NCI-H82 (cell line): ENCODE measurements at regions not wholly inside any gene's neighbourhood (a gene's known extent, or its start where the extent isn't known, plus 50 kb on each side); places are given as distances from the start of the nearest gene placed in this dataset.

ENCODE experiments used
- DNase-seq: peaks from one replicate; lab custom pipeline; 2025; lab: John Stamatoyannopoulos, UW

DNA sequence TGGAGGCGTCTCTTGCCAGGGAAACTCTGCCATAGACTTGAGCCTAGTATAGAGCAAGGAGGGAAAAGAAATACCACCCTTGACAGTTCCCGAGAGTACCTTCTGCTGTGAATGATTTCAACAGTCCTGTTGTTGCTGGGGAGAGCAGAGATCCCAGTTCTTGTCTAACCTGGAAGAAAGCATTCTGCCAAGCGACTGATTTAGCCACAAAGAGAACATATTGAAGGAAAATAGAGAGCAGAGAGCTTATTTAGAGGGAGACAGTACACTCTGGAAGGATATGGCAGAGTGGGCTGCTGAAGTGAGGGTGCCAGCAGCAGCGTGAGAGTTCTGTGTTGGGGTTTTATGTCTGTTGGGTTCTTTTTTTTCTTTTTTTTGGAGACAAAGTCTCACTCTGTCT is 966.9 kb upstream of the TMEM132C start:
- DNase-seq: no peak

DNA sequence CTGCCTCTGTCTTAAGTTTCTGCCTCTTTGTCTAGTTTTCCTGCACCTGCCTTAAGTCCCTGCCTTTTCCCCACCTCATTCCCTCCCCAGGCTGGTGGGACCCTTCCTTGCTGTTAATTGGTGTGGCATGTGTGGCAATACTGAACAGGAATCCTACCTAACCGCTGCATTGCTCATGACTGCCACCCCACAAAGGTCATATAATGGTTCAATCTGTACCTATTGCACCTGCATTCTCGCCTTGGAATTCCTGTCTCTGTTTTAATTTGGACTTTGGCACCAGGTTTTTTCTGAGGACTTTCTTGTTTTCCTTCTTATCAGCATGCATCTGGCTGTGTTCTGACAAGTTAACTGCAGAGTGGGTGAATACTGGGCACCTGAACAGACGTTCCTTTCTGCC is 966.2 kb upstream of the TMEM132C start:
- DNase-seq: no peak

GRCh38 chr12:127301876-127302275 is 965.1 kb upstream of the TMEM132C start:
- no peak for DNase-seq

DNA sequence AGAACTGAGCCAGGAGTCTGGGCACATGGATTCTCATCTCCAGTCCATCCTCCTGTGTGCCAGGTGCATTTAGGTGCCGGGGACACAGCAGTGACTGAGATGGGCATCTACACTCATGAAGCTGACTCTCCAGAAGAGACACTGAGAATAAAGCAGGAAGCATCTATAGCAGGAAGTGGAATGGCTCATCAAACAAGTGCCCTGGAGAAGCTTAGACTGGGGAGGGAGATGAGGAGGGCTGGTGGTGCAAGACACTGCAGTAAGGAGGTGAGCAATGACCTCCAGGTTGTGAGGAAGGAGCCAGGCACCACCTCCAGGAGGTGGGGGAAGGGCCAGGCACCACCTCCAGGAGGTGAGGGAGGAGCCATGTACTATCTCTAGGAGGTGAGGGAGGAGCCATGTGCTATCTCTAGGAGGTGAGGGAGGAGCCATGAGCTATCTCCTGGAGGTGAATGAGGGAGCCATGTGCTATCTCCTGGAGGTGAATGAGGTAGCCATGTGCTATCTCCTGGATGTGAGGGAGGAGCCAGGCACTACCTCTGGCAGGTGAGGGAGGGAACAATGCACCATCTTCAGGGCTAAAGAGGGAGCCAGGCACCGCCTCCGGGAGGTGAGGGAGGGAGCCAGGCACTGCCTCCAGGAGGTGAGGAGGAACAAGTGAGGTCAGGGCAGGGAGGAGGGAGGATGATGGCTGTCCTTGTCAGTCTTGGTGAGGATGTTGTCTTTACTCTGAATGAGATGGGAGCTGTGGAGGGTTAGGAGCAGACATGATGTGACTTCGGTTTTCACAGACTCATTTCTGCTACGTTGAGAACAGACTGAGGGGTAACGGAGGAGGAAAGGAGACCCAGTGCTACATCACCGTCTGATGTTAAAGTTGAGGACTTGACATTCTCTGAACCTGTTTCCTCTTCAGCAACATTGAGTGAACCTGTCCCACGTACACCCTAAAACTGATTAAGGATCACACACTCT is 961.9 kb upstream of the TMEM132C start:
- DNase-seq: no peak

DNA sequence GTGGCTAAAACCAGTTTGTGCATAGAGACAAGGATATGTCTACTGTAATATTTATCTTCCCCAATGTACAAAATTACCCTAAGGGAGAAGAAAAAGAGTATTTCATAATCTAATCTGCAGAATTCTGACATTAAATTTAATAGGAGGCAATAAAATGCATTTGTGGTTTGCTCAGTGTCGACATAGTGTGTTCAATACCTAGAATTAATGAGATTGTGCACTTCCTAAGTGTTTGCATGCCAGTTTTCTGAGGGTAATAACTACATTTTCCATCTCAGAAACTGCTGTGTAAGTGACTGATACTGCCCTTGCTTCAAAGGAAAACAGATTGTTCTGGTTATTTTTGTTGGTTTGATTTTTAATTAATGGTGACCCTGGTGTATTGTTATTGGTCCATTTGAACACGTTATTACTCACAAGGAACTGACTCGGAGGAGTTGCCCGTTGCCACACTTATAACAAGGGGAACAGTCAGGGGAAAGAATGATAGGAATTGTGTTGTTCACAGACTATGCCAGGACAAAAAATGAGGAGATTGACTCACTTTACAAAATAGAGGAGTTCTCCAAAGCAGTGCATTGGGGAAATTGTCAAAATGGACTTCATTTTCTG is 960.3 kb upstream of the TMEM132C start:
- DNase-seq: no peak

DNA sequence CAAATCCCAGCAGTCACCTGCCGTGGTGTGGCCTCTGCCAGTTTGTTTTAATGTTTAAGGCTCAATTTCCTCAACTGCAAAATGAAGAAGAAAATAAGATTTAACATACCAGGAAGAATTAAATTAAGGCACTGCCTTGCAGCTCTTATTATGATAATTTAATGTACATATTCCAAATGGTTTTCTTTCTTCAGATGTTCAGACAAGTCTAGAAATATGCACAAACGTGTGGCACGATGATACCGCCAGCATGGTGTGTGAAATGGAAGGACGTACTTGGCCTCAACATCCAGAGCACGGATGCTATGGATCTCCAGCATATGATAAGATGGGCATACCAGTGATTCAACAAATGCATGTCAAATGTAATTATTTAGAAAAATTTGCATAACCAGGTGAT is 959.4 kb upstream of the TMEM132C start:
- DNase-seq: no peak

- DNase-seq: no peak
Measured at GRCh38 chr12:127308148-127308547, 958.8 kb upstream of the TMEM132C start.

DNA sequence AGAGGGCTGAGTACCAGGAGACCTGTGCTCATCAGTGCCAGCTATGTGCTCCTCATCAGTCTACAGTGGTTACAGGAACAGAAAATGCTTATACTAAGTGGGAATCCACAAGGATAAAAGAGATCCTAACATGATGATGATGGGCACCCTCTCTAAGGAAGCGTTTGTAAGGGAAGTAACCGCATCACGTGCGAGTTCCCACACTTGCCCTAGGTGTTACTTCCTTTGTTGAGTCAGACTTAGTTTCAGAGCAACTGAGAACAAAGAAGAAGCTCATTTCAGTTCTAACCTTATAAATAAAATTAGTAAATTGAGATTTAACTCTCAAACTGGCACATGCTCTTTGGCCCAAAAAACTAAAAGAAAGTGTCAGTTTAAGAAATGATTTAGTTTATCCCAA is 956.4 kb upstream of the TMEM132C start:
- no peak for DNase-seq

- DNase-seq: no peak
Measured at GRCh38 chr12:127311720-127312364, 955.1 kb upstream of the TMEM132C start.

DNA sequence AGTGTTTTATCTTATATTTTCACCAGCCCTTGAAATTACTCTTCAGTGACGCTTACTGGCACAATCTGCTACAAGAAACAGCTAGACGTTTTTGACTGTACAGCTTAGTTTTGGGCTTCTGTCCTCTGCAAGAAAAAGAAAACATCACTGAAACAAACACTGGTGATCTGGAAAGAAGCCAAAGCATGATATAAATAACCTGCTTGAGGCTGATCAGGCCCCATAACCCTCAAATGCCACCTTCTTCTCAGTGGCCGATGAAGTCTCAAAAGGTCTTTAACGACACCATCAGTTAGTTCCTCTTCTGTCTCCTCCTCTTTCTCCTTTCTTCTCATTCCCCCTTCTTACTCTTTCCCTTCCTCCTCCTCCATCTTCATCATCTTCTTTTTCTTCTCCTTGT is 942.3 kb upstream of the TMEM132C start:
- DNase-seq: no peak

GRCh38 chr12:127327986-127328385 is 939.0 kb upstream of the TMEM132C start:
- no peak for DNase-seq

DNA sequence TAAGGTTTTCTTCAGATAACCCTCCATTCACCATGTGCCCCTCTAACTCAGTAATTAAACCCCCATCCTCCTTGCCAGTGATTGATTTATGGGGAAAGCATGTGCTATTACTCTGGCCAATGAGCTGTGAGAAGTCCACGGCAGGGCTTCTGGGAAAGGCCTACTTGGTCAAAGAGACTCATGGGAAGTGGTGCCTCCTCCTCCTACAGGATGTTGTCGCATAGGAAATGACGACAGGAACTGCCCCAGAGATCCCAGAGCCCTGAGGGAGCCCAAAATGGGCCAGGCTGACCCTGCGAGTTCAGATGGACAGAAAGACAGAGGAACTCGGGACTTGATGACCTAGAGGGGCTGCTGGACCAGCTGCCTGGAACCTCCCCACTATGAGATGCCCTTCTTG is 938.1 kb upstream of the TMEM132C start:
- DNase-seq: no peak

DNA sequence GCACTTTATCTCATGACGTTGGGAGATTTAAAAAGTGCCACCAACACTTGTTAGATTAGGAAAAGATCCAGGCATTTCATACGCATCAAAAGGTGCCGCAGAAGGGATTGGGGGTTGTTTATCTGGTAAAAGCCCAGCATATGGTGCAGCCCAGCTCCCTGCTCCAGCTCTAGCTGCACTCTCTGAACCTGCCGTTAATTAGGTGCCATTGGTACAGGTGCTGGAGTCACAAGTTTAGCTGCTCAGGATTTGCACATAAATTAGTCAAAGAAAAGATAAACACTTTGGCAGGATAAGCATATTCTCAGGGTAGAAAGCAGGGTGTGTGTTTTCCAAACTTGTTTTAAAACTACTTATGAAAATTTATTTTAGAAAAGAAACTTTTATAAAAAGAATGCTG is 932.6 kb upstream of the TMEM132C start:
- peak; percentile 55 for DNase-seq

DNA sequence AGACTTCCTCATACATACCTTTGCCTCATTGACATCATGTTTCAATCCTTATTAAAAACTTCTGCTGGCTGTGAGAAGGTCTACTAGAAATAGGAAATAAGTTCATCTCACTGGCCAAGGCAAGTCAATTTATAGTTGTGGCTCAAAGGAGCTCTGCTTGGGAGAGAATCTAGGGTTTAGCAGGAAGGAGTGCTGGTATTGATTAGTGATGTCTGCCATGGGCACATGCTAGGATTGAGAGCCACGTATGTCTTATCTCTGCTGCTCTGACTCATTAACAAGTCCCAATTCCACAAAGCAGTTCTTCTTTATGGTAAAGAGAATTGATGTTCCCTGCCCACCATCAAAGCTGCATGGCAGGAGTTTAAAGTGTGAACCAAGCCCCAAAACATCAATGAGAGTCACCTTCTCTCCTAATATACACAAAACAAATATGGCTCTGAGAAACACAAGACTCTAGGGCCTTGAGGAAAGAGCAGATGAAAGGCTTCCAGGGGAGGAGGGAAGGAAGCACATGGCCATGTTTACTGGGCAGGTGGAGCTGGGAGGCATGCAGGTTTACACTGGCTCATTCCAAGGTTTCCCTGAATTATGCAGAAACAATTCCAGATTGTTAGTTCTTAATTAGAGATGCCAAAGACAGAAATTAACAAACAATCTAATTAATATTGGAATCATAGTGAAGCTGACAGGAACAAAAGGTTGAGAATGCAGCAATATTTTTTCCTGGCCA is 931.9 kb upstream of the TMEM132C start:
- no peak for DNase-seq

GRCh38 chr12:127336416-127336815 is 930.6 kb upstream of the TMEM132C start:
- no peak for DNase-seq

DNA sequence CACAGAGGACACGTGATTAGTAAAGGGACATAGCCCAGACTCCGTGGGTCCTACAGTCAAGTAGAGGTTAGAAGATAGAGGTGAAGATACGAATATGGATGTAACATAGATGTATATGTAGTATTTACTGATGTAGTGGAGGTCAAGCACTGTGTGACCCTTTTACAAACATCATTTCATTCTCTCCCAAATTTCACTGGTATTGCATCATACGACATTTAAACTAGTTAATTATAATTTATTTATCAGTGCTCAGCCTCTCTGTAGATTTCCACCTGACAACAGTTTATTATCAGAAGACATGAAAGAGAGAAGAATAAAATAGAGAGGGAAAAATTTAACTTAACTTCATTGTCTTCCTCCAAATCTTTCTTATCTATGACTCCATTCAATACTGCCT is 927.9 kb upstream of the TMEM132C start:
- no peak for DNase-seq

DNA sequence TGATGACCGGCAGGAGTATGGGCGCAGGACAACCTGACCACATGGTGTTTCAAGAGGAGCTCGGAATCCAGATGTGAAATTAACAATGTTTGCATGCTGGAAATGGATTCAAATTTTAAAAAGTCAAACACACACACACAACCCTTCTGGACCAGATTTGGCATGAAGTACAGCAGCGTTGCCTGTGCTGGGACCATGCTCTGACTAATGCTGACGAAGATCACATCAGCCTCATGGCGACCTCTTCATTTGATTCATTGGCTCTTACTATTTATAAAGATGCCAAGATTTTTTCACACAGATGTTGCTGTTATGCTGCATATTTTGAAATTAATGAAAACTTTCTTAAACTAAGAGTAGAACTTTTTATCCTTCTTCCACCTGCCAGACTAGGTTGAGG is 926.6 kb upstream of the TMEM132C start:
- DNase-seq: no peak

DNA sequence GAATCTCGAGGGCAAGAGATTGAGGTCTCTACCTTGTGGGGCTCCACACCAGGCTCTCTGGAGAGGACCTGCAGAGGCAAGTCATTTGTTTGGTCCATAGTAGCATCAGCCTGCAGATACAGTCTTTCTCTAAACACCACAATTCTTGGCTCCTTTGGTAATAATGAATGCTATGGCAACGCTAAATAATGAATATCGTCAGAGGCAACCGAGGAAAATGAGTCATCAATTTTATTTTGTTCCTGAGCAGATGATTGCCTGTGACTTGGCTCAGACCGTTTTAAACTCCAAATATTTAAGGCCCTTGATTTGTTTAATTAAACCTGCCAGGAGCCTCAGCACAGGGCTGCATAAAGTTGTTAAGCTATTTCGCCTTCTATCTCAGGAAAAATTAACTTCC is 924.1 kb upstream of the TMEM132C start:
- no peak for DNase-seq

DNA sequence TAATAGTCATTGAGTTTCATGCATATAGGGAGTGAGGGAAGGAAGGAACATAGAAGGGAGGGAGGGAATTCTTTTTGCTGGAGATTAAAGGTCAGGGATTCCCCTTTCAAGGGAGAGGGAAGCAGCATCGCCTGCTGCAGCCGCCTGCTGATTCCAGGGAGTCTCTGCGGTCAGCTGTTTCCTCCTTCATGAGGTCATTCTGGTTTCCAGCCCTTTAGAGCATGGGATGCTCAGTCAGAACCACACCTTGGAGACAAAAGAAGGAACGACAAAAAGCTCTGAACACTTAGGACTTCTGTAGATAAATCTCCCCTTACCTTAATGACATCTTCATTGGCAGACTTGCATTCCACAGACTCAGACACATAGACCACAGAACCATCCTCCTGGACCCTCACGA is 923.0 kb upstream of the TMEM132C start:
- DNase-seq: no peak

GRCh38 chr12:127351481-127352010 is 915.4 kb upstream of the TMEM132C start:
- no peak for DNase-seq

GRCh38 chr12:127355061-127355841 is 911.7 kb upstream of the TMEM132C start:
- DNase-seq: peak; percentile 37
